H1 (cell line): ENCODE measurements at regions not wholly inside any gene's neighbourhood (a gene's known extent, or its start where the extent isn't known, plus 50 kb on each side); places are given as distances from the start of the nearest gene placed in this dataset.

Experiments used
- CTCF ChIA-PET: fragments of 300-600 bp; sonication (Branson Sonifier 250); formaldehyde crosslinking; loops from one replicate; lab custom pipeline; 2021; ENCODE audit not compliant: partially characterized antibody; lab: Charles Lee
- POLR2A ChIA-PET: fragments of 300-600 bp; sonication (Branson Sonifier 250); formaldehyde crosslinking; loops from one replicate; lab custom pipeline; 2021; ENCODE audit warnings: inconsistent platforms; ENCODE audit not compliant: partially characterized antibody; lab: Charles Lee
- DNase-seq, 2 experiments: peaks; one replicate each; pipeline versions ENCODE4 v3.0.0 to v3.0.0-alpha.2; 2010 to 2022; ENCODE audit warnings: low spot score in 2 of 2, low read depth in 1 of 2, mixed read lengths in 1 of 2
- FAIRE-seq: peaks from 2 replicates; lab custom pipeline; 2011; peaks lifted over from hg19 to GRCh38; lab: Jason Lieb, UNC
- H2AFZ ChIP-seq: 2 replicates; pipeline ENCODE4 v1.8.1; 2012; ENCODE audit warnings: low read length, inconsistent platforms
- H2AK5ac ChIP-seq: 2 replicates; pipeline ENCODE4 v1.6.1; 2013; ENCODE audit warnings: low read depth, low read length
- H2BK120ac ChIP-seq: replicated peaks from 2 replicates; pipeline ENCODE3; 2013; ENCODE audit warnings: low read depth, low read length, inconsistent platforms
- H2BK12ac ChIP-seq: 2 replicates; pipeline ENCODE4 v1.6.1; 2013; ENCODE audit warnings: low read depth, low read length
- H2BK15ac ChIP-seq: 2 replicates; pipeline ENCODE4 v1.6.1; 2013; ENCODE audit warnings: low read length
- H2BK20ac ChIP-seq: 2 replicates; pipeline ENCODE4 v1.6.1; 2013; ENCODE audit warnings: low read length
- H2BK5ac ChIP-seq: 2 replicates; pipeline ENCODE4 v1.6.1; 2013; ENCODE audit warnings: low read depth, low read length
- H3K14ac ChIP-seq: 2 replicates; pipeline ENCODE4 v1.6.1; 2013; ENCODE audit warnings: inconsistent platforms; ENCODE audit not compliant: insufficient read length
- H3K18ac ChIP-seq: 2 replicates; pipeline ENCODE4 v1.6.1; 2013; ENCODE audit warnings: low read length; ENCODE audit errors: extremely low read depth
- H3K23ac ChIP-seq: 2 replicates; pipeline ENCODE4 v1.6.1; 2013; ENCODE audit warnings: inconsistent platforms; ENCODE audit not compliant: insufficient read length
- H3K23me2 ChIP-seq: 2 replicates; pipeline ENCODE4 v1.6.1; 2013; ENCODE audit warnings: low read depth, low read length
- H3K27ac ChIP-seq: 2 replicates; pipeline ENCODE4 v1.6.1; 2011; ENCODE audit warnings: low read depth, low read length, inconsistent platforms
- H3K27me3 ChIP-seq, 4 experiments: replicated peaks in 1 of 4; 1 replicate in 1 of 4; 2 replicates in 3 of 4; pipeline versions ENCODE4 v1.6.1 to v1.8.1; 2011 to 2013; ENCODE audit warnings: low read length in 3 of 4, mild to moderate bottlenecking in 3 of 4, inconsistent platforms in 2 of 4, mixed read lengths in 2 of 4, moderate library complexity in 1 of 4; ENCODE audit not compliant: control insufficient read depth in 3 of 4, insufficient read depth in 3 of 4; ENCODE audit errors: extremely low read depth in 1 of 4
- H3K36me3 ChIP-seq, 4 experiments: 2 replicates each; pipeline versions ENCODE4 v1.6.1 to v1.8.1; 2011 to 2013; ENCODE audit warnings: mild to moderate bottlenecking in 4 of 4, low read length in 3 of 4, moderate library complexity in 2 of 4, control low read depth in 1 of 4, inconsistent platforms in 1 of 4; ENCODE audit not compliant: insufficient read depth in 4 of 4, control insufficient read depth in 2 of 4
- H3K4ac ChIP-seq: replicated peaks from 2 replicates; pipeline ENCODE3; 2013; ENCODE audit warnings: low read length, low read depth, mixed read lengths, inconsistent platforms; ENCODE audit not compliant: insufficient read length
- H3K4me1 ChIP-seq, 4 experiments: replicated peaks in 1 of 4; 1 replicate in 1 of 4; 2 replicates in 3 of 4; pipeline versions ENCODE4 v1.6.1 to v1.8.1; 2011 to 2013; ENCODE audit warnings: low read length in 3 of 4, inconsistent platforms in 2 of 4, mixed read lengths in 1 of 4; ENCODE audit not compliant: insufficient read depth in 4 of 4, control insufficient read depth in 3 of 4
- H3K4me2 ChIP-seq, 2 experiments: 2 replicates each; pipeline versions ENCODE4 v1.6.1 to v1.8.1; 2011 to 2013; ENCODE audit warnings: low read depth in 2 of 2, low read length in 2 of 2, control low read depth in 1 of 2, inconsistent platforms in 1 of 2, mild to moderate bottlenecking in 1 of 2; ENCODE audit not compliant: insufficient read depth in 1 of 2
- H3K4me3 ChIP-seq, 4 experiments: fragments of 200-600, 300-600 bp in 1 of 4; sonication (generic), shearing (Covaris generic), sonication (Bioruptor Twin) in 1 of 4; 2 replicates each; pipeline versions ENCODE4 v1.5.1 to v1.8.1; 2011 to 2016; ENCODE audit warnings: low read length in 4 of 4, low read depth in 3 of 4, control low read depth in 2 of 4, inconsistent platforms in 2 of 4, mild to moderate bottlenecking in 2 of 4, mixed read lengths in 1 of 4, moderate library complexity in 1 of 4; ENCODE audit not compliant: insufficient read depth in 2 of 4; ENCODE audit errors: extremely low read depth in 1 of 4
- H3K56ac ChIP-seq: replicated peaks from 2 replicates; pipeline ENCODE3; 2013; ENCODE audit warnings: low read depth, mild to moderate bottlenecking, mixed read lengths, low read length, inconsistent platforms; ENCODE audit not compliant: insufficient read length
- H3K79me1 ChIP-seq: 2 replicates; pipeline ENCODE4 v1.6.1; 2013; ENCODE audit warnings: low read depth, low read length, control low read depth
- H3K79me2 ChIP-seq, 2 experiments: 2 replicates each; pipeline versions ENCODE4 v1.6.1 to v1.8.1; 2012 to 2013; ENCODE audit warnings: low read length in 2 of 2, mild to moderate bottlenecking in 2 of 2, inconsistent platforms in 1 of 2; ENCODE audit not compliant: insufficient read depth in 2 of 2, control insufficient read depth in 1 of 2
- H3K9ac ChIP-seq, 4 experiments: replicated peaks in 1 of 4; 1 replicate in 1 of 4; 2 replicates in 3 of 4; pipeline versions ENCODE4 v1.6.1 to v1.8.1; 2011 to 2013; ENCODE audit warnings: low read depth in 3 of 4, low read length in 3 of 4, control low read depth in 2 of 4, mild to moderate bottlenecking in 2 of 4, moderate library complexity in 2 of 4, inconsistent platforms in 1 of 4; ENCODE audit errors: extremely low read depth in 1 of 4
- H3K9me3 ChIP-seq, 2 experiments: 2 replicates each; pipeline versions ENCODE4 v1.6.1 to v1.8.1; 2012 to 2013; ENCODE audit warnings: mild to moderate bottlenecking in 2 of 2, moderate library complexity in 2 of 2, control low read depth in 1 of 2, inconsistent platforms in 1 of 2, low read depth in 1 of 2, low read length in 1 of 2, mixed read lengths in 1 of 2; ENCODE audit not compliant: insufficient read depth in 2 of 2
- H4K20me1 ChIP-seq, 2 experiments: replicated peaks in 1 of 2; 2 replicates each; pipeline versions ENCODE3 to v1.8.1; 2011 to 2013; ENCODE audit warnings: inconsistent platforms in 2 of 2, low read length in 2 of 2, mild to moderate bottlenecking in 1 of 2; ENCODE audit not compliant: insufficient read depth in 2 of 2, control insufficient read depth in 1 of 2
- H4K5ac ChIP-seq: 2 replicates; pipeline ENCODE4 v1.6.1; 2013; ENCODE audit warnings: low read length, low read depth, mixed read lengths, inconsistent platforms; ENCODE audit not compliant: insufficient read length
- H4K8ac ChIP-seq: 2 replicates; pipeline ENCODE4 v1.8.0; 2013; ENCODE audit warnings: mild to moderate bottlenecking, moderate library complexity, low read length, inconsistent platforms; ENCODE audit not compliant: insufficient read depth; ENCODE audit errors: extremely low read depth
- H4K91ac ChIP-seq: replicated peaks from 2 replicates; pipeline ENCODE3; 2013; ENCODE audit warnings: low read length, mixed read lengths, inconsistent platforms; ENCODE audit not compliant: insufficient read length
- E2F6 ChIP-seq: IDR thresholded peaks from 2 replicates; pipeline ENCODE4 v1.6.1; 2012; ENCODE audit warnings: inconsistent platforms
- GTF2F1 ChIP-seq: IDR thresholded peaks from 2 replicates; pipeline ENCODE4 v1.6.1; 2012; ENCODE audit warnings: low read depth, low read length, improper control_type of control experiment, borderline replicate concordance
- MAFK ChIP-seq: IDR thresholded peaks from 2 replicates; pipeline ENCODE4 v1.6.1; 2012; ENCODE audit warnings: low read depth, mild to moderate bottlenecking, improper control_type of control experiment, low read length
- PHF8 ChIP-seq: fragments of 200-600 bp; sonication (generic); conservative IDR thresholded peaks from 2 replicates; pipeline ENCODE4 v1.7.1; 2012; ENCODE audit warnings: low read depth, mild to moderate bottlenecking, inconsistent platforms, low read length, moderate library complexity
- POU5F1 ChIP-seq: IDR thresholded peaks from 2 replicates; pipeline ENCODE4 v1.6.1; 2011; ENCODE audit warnings: low read depth, mild to moderate bottlenecking, low read length, moderate library complexity
- SRF ChIP-seq: IDR thresholded peaks from 2 replicates; pipeline ENCODE4 v1.6.1; 2011; ENCODE audit warnings: mild to moderate bottlenecking, low read depth, low read length, moderate library complexity
- TAF7 ChIP-seq: optimal IDR thresholded peaks from 2 replicates; pipeline ENCODE3; 2011; ENCODE audit warnings: low read depth, mild to moderate bottlenecking, inconsistent platforms, low read length, moderate library complexity, borderline replicate concordance
- TBP ChIP-seq: IDR thresholded peaks from 2 replicates; pipeline ENCODE4 v1.6.1; 2011; ENCODE audit warnings: low read depth, low read length, improper control_type of control experiment

- no peak overlapping the region for H4K91ac ChIP-seq
- no peak overlapping the region for H3K4ac ChIP-seq
- no peak overlapping the region for H4K5ac ChIP-seq
- ChIA-PET CTCF (interaction anchor here (0.7 to 1.5 kb wide), 2 partner anchors 270 to 291 kb away, joined by 3 read pairs; no protein-coding TSS in a partner anchor), POLR2A (no interaction called here)
- H3K56ac ChIP-seq, result no peak overlapping the region
- no peak overlapping the region for H2BK20ac ChIP-seq
- H3K4me1 ChIP-seq, result no peaks in the 10 kb centered on the region; a peak in 1 of 7 replicates
- H3K4me3 ChIP-seq, result no peak overlapping the region
- no peak overlapping the region for H2BK15ac ChIP-seq
- FAIRE-seq, result no peak
- no peak overlapping the region for H2AFZ ChIP-seq
- no peaks in the 10 kb centered on the region for H3K79me1 ChIP-seq
- H2BK12ac ChIP-seq, result no peak overlapping the region
- no peaks in the 10 kb centered on the region; the same call in 1 of the 2 replicates for H3K23me2 ChIP-seq
- DNase-seq, result no peak
- H2BK5ac ChIP-seq, result no peak overlapping the region
- H4K8ac ChIP-seq, result no peak overlapping the region
- H3K4me2 ChIP-seq, result no peak overlapping the region
- no peaks in the 10 kb centered on the region for H3K79me2 ChIP-seq
- H2BK120ac ChIP-seq, result no peak overlapping the region
- H3K9me3 ChIP-seq, result peaks cover 7 to 11% of the 10 kb centered on the region in 2 experiments
- H3K36me3 ChIP-seq, result peaks cover 0 to 3% (median 0%) of the 10 kb centered on the region in 4 experiments; a peak in 1 of 8 replicates
- no peaks in the 10 kb centered on the region for H4K20me1 ChIP-seq
- no peak overlapping the region for H2AK5ac ChIP-seq
- H3K23ac ChIP-seq, result no peak overlapping the region
- H3K18ac ChIP-seq, result no peak overlapping the region
- no peak overlapping the region for H3K9ac ChIP-seq
- no peak overlapping the region for H3K14ac ChIP-seq
- H3K27ac ChIP-seq, result no peak overlapping the region
- no peaks in the 10 kb centered on the region for H3K27me3 ChIP-seq
- TF ChIP-seq GTF2F1, result no peak
- TF ChIP-seq TBP, result no peak
- no peak for TF ChIP-seq PHF8
- no peak for TF ChIP-seq MAFK
- no peak for TF ChIP-seq TAF7
- TF ChIP-seq POU5F1, result no peak
- no peak for TF ChIP-seq E2F6
- no peak for TF ChIP-seq SRF
These were observed 756.6 kb upstream of the DPPA4 start for GRCh38 chr3:110093812-110094401.
